Bronchial epithelial cell (primary cell): ENCODE measurements at regions not wholly inside any gene's neighbourhood (a gene's known extent, or its start where the extent isn't known, plus 50 kb on each side); places are given as distances from the start of the nearest gene placed in this dataset.

ENCODE experiments used
- DNase-seq: peaks from one replicate; pipeline ENCODE4 v3.0.0-alpha.2; 2010; ENCODE audit warnings: low read depth
- FAIRE-seq: peaks from 2 replicates; lab custom pipeline; 2011; peaks lifted over from hg19 to GRCh38; lab: Jason Lieb, UNC
- H3K27me3 ChIP-seq: 2 replicates; pipeline ENCODE4 v1.5.1; 2011; ENCODE audit warnings: low read length; ENCODE audit not compliant: control insufficient read depth, insufficient read depth
- H3K36me3 ChIP-seq: 2 replicates; pipeline ENCODE4 v1.5.1; 2011; ENCODE audit warnings: low read length; ENCODE audit not compliant: control insufficient read depth, insufficient read depth
- H3K4me3 ChIP-seq: 2 replicates; pipeline ENCODE4 v1.5.1; 2011; ENCODE audit warnings: mild to moderate bottlenecking, low read depth, low read length, control low read depth
- CTCF ChIP-seq: IDR thresholded peaks from 2 replicates; pipeline ENCODE4 v1.5.1; 2011; ENCODE audit warnings: mild to moderate bottlenecking, moderate library complexity, low read length, control low read depth, inconsistent platforms; ENCODE audit not compliant: insufficient read depth, severe bottlenecking

DNA sequence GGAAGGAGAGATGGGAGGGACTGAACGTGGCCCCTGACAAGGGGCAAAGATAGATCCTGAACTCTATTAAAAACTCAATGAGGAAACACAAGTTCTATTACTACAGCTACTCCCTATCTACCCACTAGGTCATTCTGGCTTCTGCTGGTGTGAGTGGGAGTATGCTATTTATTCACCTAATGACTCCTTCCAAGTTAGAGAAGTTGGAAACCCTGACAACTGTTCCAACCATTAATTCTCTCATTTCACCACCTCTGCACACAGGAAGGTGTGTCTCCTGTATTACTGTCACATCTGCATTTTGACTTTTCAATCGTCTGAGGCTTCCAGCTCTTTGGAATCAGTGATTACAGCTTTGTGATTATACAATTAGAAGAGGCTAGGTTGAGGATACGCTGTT lies 169.4 kb upstream of the ADO start:
- Histone ChIP-seq H3K27me3 (no peaks in the 10 kb centered on the region), H3K36me3 (no peaks in the 10 kb centered on the region), H3K4me3 (no peak overlapping the region)
- FAIRE-seq: peak; percentile 66
- no peak for TF ChIP-seq CTCF
- DNase-seq: no peak

DNA sequence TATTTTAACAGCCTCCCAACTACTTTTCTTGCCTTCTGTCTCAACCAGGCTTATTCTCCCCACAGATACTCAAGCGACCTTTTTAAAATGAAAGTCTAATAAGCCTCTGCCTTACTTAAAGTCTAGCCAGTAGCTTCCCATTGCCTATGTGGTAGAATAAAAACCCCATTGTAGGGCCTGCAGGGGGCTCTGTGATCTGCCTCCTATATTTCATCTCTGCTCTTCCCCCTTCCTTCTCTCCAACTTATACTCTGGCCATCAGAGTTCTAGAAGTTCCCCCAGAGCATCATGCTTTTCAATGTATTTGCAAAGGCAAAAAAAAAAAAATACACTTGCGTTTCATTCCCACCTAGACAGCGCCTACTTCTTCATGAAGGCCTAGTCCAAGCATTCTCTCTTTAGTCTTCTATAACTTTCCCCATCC lies 167.7 kb upstream of the ADO start:
- no peak overlapping the region for H3K4me3 ChIP-seq

GRCh38 chr10:62637249-62638061 lies 167.1 kb upstream of the ADO start:
- DNase-seq (peak; percentile 81), FAIRE-seq (peak; percentile 66)
- Histone ChIP-seq H3K4me3 (no peak overlapping the region), H3K36me3 (no peaks in the 10 kb centered on the region), H3K27me3 (no peaks in the 10 kb centered on the region)
- TF ChIP-seq CTCF: no peak

More for the DNA sequence above, 167.7 kb upstream of the ADO start:
- FAIRE-seq (no peak), DNase-seq (no peak)
- no peaks in the 10 kb centered on the region for H3K36me3 ChIP-seq
- no peak for TF ChIP-seq CTCF
- H3K27me3 ChIP-seq: no peaks in the 10 kb centered on the region

- Histone ChIP-seq H3K27me3 (no peaks in the 10 kb centered on the region), H3K36me3 (no peaks in the 10 kb centered on the region), H3K4me3 (no peak overlapping the region)
- DNase-seq (peak; percentile 73), FAIRE-seq (no peak)
- TF ChIP-seq CTCF: no peak
Measured at GRCh38 chr10:62638062-62638477, 166.4 kb upstream of the ADO start.

DNA sequence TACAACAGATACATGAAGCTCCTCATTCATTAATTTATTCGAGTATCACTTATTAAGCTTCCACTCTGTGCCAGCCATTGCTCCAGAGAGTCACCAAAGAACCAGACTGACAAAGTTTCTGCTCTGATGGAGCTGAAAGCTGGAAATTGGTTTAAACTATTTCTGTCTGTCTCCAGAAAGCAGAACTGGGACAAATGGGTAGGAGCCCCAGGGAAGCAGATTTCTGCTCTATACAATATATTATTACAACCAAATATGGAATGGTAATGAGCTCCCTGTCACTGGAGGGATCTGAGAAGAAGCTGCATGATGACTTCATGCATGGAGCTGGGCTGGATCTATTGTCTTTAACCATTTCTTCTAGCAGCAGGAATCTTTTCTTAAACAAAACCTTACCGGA lies 165.4 kb upstream of the ADO start:
- H3K36me3 ChIP-seq: no peaks in the 10 kb centered on the region
- no peak overlapping the region for H3K4me3 ChIP-seq
- no peak for TF ChIP-seq CTCF
- FAIRE-seq (no peak), DNase-seq (no peak)
- H3K27me3 ChIP-seq: no peaks in the 10 kb centered on the region

- Histone ChIP-seq H3K4me3 (no peak overlapping the region), H3K36me3 (no peaks in the 10 kb centered on the region), H3K27me3 (no peaks in the 10 kb centered on the region)
- FAIRE-seq (no peak), DNase-seq (peak; percentile 43)
- TF ChIP-seq CTCF: no peak
Measured at GRCh38 chr10:62640411-62640810, 164.1 kb upstream of the ADO start.
